ENCODE measurements at regions not wholly inside any gene's neighbourhood (a gene's known extent, or its start where the extent isn't known, plus 50 kb on each side); places are given as distances from the start of the nearest gene placed in this dataset.

DNA sequence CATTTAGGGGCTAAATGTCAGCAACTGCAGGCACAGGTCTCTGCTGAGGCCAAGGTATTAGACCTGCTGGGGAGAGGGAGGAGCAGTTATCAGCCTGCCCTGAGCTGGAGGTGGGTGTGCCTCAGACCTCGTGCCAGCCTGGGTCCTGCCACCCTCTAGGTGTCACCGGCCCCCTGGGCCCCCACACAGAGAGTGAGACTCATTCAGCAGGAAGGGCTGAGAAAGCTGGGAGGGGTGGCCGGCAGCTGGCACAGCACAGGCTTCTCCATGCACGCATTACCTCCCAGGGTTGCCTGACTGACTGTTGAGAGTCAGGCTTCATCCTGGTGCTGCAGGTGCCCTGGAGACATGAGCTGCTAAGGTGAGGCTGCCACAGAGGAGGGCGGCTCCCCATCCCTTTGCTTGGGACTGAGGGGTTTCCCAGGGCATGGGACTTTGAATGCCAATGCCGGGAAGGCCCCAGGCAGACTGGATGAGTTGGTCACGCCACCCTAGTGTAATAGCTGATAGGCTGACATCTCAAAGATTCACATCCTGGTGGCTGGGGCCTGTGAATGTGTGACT is 75.3 kb upstream of the C14orf180 start:
- TF ChIP-seq, protein P1, sequence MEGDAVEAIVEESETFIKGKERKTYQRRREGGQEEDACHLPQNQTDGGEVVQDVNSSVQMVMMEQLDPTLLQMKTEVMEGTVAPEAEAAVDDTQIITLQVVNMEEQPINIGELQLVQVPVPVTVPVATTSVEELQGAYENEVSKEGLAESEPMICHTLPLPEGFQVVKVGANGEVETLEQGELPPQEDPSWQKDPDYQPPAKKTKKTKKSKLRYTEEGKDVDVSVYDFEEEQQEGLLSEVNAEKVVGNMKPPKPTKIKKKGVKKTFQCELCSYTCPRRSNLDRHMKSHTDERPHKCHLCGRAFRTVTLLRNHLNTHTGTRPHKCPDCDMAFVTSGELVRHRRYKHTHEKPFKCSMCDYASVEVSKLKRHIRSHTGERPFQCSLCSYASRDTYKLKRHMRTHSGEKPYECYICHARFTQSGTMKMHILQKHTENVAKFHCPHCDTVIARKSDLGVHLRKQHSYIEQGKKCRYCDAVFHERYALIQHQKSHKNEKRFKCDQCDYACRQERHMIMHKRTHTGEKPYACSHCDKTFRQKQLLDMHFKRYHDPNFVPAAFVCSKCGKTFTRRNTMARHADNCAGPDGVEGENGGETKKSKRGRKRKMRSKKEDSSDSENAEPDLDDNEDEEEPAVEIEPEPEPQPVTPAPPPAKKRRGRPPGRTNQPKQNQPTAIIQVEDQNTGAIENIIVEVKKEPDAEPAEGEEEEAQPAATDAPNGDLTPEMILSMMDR (conservative IDR thresholded peaks at IDR 0.05; ENCODE audit: control insufficient read depth, insufficient read depth, low read depth, low read length) = no peak
- no peak for DNase-seq (ENCODE audit: low read depth)
- H3K4me3 ChIP-seq (ENCODE audit: control insufficient read depth, low read depth, low read length) = no peak overlapping the region

DNA sequence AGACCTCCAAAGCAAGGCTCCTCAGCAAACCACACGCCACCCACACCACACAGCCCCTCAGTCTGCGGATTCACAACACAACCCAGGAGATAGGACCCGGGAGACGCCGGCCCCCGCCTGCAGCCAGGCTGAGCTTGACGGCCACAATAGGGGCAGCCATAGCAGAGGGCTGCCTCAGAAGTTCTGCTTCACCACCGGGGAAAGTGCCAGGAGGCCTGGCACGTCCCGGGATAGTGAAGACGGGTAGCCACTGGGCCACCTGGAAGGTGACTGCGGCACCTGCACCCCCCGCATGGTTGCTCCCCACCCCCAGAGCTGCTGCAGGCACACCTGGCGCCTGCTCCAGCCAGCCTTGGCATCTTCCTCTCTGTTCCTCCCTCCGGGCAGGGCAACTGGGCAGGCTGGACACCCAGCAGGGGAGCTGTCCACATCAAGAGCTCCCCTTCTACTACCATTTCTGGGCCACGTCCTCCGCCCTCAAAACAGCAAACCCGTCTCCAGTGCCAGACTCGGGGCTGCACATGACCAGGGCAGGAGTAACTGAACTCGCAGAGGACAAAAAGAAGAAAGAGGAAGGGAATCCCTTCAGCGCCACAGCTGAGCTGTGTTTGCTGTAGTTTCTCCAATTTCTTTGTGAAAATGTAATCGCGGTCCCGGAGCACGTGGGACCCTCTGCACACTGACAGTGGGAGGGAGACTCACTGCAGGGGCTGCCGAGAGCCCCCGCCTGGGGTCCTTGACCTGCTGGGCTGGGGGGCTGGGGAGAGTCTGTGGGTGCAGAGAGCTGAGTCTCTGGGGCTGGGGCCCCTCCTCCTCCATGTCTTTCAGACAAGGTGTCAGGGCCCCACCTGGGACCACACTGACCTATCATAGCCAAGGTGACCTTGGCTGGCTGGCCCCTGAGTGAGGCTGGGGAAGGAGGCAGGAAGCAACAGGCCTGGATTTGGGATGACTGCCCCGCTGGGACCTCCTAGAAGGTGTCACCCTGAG is 74.2 kb upstream of the C14orf180 start:
- H3K4me3 ChIP-seq (ENCODE audit: control insufficient read depth, low read depth, low read length) = no peak overlapping the region
- DNase-seq (ENCODE audit: low read depth) = no peak
- TF ChIP-seq, protein P1 (conservative IDR thresholded peaks at IDR 0.05; ENCODE audit: control insufficient read depth, insufficient read depth, low read depth, low read length) = no peak

GRCh38 chr14:104506461-104507253 is 72.9 kb upstream of the C14orf180 start:
- DNase-seq (ENCODE audit: low read depth) = no peak
- TF ChIP-seq, protein P1 (conservative IDR thresholded peaks at IDR 0.05; ENCODE audit: control insufficient read depth, insufficient read depth, low read depth, low read length) = no peak
- H3K4me3 ChIP-seq (ENCODE audit: control insufficient read depth, low read depth, low read length) = no peak overlapping the region

GRCh38 chr14:104507443-104507842 is 72.1 kb upstream of the C14orf180 start:
- DNase-seq (ENCODE audit: low read depth) = no peak
- TF ChIP-seq, protein P1 (conservative IDR thresholded peaks at IDR 0.05; ENCODE audit: control insufficient read depth, insufficient read depth, low read depth, low read length) = no peak
- no peak overlapping the region for H3K4me3 ChIP-seq (ENCODE audit: control insufficient read depth, low read depth, low read length)

GRCh38 chr14:104509673-104510072 is 69.9 kb upstream of the C14orf180 start:
- H3K4me3 ChIP-seq (ENCODE audit: control insufficient read depth, low read depth, low read length) = no peak overlapping the region
- TF ChIP-seq, protein P1 (conservative IDR thresholded peaks at IDR 0.05; ENCODE audit: control insufficient read depth, insufficient read depth, low read depth, low read length) = no peak
- no peak for DNase-seq (ENCODE audit: low read depth)

DNA sequence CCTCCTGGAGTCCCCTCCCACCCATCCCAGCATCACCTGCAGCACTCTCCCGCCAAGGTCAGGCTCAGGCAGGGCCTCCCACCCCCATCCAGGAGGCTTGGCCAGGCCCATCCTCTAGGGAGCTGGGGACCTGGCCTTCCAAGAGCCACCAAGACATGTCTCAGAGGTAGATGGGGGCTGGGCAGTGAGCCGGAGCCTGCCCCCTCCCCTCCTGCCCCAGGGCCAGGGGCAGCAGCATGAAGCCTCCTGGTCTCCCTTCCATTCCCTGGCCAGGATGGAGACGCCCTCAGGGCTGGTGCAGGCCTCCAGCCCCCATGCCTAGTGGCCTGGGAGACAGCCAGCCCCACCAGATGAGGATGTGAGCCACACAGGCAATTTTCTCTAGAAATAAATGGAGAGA is 69.3 kb upstream of the C14orf180 start:
- H3K4me3 ChIP-seq (ENCODE audit: control insufficient read depth, low read depth, low read length) = no peak overlapping the region
- TF ChIP-seq, protein P1 (conservative IDR thresholded peaks at IDR 0.05; ENCODE audit: control insufficient read depth, insufficient read depth, low read depth, low read length) = no peak
- no peak for DNase-seq (ENCODE audit: low read depth)
